OCI-LY7 (cell line): ENCODE measurements at regions not wholly inside any gene's neighbourhood (a gene's known extent, or its start where the extent isn't known, plus 50 kb on each side); places are given as distances from the start of the nearest gene placed in this dataset. TPM values are rescaled to one million over a fixed set of nuclear protein-coding genes. Genes with fewer than 3 reads are reported as not detected.

ENCODE experiments used
- small RNA-seq: library from RNA; depleted of rRNA; stranded (forward); fragments of <200 nt; gene quantifications from one replicate; pipeline ENCODE3, GENCODE V24; 2014

Small RNAs in the stretch of these regions (small RNA-seq; reads per million reads assigned to genes)
- not detected for gene RNU1-33P
